ENCODE measurements at regions not wholly inside any gene's neighbourhood (a gene's known extent, or its start where the extent isn't known, plus 50 kb on each side); places are given as distances from the start of the nearest gene placed in this dataset.

GRCh38 chr5:66477596-66477995, 118.6 kb upstream of the MAST4 start:
- no peak for TF ChIP-seq CTCF (IDR thresholded peaks at IDR 0.05)
- no peak for TF ChIP-seq EZH2phosphoT487 (IDR thresholded peaks at IDR 0.05)

Data from neural progenitor cell (in vitro differentiated cells).